Right hindlimb (tissue), 1 donor: ENCODE measurements at regions not wholly inside any gene's neighbourhood (a gene's known extent, or its start where the extent isn't known, plus 50 kb on each side); places are given as distances from the start of the nearest gene placed in this dataset.
"Not testable (repeated sequence)": the region's sequence is repeated elsewhere in the genome, so short reads cannot be mapped to it uniquely, and the experiment has no call there.

Experiments
- DNase-seq: peaks from one replicate; pipeline ENCODE4 v3.0.0-alpha.2; 2018

DNA sequence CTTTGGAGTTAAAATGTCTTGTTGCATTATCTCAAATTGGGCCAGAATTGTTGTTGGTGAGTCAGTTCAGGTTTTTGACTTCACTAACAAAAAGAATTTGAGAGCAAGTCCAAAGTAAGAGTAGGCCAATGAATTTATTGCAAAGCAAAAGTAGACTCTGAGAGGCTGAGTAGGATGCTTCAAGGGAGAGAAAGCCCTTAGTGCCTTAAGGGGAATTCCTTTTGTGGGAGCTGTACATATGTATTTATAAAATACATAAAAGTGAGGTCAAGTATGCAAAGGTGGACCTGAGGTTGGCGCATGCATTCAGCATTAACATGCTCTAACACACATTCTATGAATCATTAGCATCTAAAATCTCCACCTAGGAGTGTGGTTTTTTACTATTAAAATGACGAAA, 565.4 kb downstream of the GRXCR1 start:
- DNase-seq = no peak

- no peak for DNase-seq
These were observed 565.8 kb downstream of the GRXCR1 start for GRCh38 chr4:43458293-43458692.

DNA sequence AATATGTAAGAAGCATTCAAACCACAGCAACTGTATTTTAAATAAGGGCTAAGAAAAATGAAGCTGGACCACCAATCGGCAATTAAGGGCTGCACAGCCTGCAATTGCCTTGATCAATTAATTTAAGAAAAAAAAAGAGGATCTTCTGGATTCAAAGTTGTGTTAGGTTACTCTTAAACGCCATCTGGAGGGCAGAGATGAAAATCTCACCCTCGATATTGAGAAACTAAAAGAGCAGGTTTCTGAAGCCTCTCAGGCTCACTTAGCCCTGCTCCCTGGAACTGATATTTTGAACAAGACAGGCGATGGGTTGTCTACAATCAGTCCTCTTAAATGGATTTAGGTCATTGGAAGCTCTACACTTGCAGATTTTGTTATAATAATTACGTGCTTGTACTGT, 579.4 kb downstream of the GRXCR1 start:
- no peak for DNase-seq

DNA sequence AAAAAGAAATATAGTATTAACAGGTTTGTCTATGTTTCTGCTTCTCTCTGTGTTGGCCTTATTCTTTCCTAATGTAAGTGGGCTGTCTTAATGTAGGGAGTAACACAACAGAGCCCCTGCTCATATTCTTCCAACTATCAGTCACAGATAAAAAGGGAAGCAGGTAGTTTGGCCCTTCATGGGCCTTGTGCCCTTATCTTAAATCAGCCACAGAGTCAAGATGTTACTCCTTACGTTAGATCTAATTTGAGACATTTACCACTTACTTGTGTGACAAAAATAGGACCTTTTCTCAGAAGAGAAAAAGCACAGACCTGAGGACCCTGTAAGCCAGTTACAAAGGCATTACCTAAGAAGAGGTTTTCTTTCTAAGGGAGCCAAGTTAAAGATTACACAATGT, 589.0 kb downstream of the GRXCR1 start:
- DNase-seq = no peak

DNA sequence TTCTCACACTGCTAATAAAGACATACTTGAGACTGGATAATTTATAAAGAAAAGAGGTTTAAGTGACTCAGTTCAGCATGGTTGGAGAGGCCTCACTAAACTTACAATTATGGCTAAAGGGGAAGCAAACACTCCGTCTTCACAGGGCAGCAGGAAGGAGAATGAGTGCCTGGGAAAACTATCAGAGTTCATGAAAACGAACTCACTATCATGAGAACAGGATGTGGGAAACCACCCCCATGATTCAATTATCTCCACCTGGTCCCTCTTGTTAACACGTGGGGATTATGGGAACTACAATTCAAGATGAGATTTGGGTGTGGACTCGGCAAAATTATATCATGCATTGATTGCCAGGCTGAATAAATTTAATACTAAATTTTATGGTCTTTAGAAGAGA, 592.7 kb downstream of the GRXCR1 start:
- DNase-seq = no peak

DNA sequence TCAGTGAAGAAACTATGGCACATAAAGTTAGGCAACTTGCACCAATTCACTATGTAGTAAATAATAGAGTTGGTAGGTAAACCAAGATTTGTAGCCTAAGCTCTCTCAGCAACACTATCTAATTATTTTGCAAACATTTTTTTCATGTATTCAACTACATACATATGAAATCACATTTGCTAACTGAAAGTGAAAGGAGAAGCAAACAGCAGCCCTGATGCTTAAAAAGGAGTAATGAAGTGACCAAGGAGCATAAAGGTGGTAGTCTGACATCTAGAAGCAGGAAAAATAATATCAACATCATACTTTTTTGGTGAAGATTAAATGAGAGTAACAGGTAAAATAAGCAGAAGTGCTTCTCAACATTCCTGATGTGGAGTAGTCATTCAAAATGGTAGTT, 603.7 kb downstream of the GRXCR1 start:
- no peak for DNase-seq

GRCh38 chr4:43496602-43497001, 604.1 kb downstream of the GRXCR1 start:
- DNase-seq = no peak

DNA sequence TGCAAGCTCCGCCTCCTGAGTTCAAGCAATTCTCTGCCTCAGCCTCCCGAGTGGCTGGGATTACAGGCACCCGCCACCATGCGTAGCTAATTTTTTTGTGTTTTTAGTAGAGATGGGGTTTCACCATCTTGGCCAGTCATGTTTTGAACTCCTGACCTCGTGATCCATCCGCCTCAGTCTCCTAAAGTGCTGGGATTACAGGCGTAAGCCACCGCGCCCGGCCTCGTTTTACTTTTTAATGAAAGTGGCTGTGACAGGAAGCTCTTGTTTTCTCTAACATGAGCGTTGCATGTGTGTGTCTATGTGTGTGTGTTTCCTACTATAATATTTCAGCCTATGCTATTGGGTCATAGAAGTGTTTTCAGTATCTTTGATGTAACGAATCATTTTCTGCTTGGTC, 613.3 kb downstream of the GRXCR1 start:
- not testable (repeated sequence) for DNase-seq

- no peak for DNase-seq
These were observed 619.7 kb downstream of the GRXCR1 start for GRCh38 chr4:43512253-43512652.

GRCh38 chr4:43525646-43526045, 633.1 kb downstream of the GRXCR1 start:
- no peak for DNase-seq

GRCh38 chr4:43547561-43547960, 655.0 kb downstream of the GRXCR1 start:
- DNase-seq = no peak

GRCh38 chr4:43550981-43551627, 658.6 kb downstream of the GRXCR1 start:
- DNase-seq = no peak

GRCh38 chr4:43556262-43556661, 663.7 kb downstream of the GRXCR1 start:
- DNase-seq = no peak

GRCh38 chr4:43560047-43560446, 667.5 kb downstream of the GRXCR1 start:
- no peak for DNase-seq

GRCh38 chr4:43564107-43564506, 671.6 kb downstream of the GRXCR1 start:
- no peak for DNase-seq

GRCh38 chr4:43564591-43564990, 672.1 kb downstream of the GRXCR1 start:
- DNase-seq = no peak

DNA sequence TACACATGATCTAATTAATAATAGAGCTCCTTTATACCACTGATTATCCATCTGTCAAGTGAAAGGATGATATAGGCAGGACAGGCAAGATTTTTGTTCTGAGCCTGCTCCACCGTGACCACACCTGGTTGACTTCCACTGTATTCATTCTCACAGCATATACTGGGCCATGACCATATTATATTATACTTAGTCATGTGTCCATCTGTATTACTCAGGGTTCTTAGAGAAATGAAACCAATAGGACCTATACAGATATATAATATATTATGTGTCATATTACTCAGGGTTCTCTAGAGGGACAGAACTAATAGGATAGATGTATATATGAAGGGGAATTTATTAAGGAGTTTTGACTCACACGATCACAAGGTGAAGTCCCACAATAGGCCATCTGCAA, 675.1 kb downstream of the GRXCR1 start:
- no peak for DNase-seq

DNA sequence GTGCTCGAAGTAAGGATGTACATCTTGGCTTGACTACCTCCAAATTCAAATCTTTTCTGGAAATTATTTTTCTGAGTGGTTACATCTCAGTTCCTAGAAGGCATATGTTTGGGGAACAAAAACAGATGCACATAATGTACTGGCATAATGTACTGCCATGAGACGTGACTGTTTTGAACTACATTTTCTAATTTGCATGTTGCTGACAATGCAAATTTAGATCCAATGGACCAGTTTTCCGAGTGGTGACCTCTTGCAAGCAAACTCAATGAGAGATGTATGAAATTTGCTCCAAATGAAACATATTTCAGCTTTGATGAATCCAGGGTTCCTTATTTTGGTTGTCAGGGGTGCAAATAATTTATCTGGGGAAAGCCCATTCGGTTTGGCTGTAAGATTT, 694.3 kb downstream of the GRXCR1 start:
- no peak for DNase-seq

DNA sequence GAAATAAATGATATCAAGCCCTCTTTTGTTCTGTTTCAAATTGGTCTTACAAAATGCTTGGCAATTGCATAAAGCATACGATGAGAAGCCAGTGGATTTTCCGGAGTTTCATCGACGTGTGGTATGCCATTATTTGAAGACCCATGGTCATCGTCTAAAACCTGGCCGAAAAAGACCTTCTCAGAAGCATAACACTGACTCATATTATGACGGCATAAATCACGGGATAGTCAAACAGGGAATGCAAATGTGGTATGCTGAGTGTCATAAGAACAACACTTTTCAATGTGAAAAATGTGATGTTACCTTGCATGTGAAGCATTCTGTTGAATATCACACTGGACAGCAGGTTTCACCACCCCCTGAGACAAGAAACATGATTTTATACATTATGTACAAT, 695.2 kb downstream of the GRXCR1 start:
- DNase-seq = no peak

DNA sequence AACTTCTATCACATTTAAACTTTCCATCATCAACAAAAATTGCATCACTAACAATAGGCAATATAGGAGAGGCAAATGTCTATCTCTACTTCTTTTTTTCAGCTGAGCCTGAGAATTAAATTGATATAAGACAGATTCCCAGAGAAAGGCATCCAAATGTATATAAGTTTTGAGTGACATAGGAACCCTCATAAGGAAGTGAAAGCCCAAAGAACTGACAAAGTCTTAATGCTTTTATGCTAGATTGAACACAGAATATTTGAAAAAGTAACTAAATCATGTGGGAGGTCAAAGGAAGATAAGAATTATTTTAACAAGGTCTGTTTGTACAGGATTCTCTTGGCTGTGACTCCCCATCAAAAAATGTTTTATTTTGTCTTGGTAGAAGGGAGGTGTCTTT, 714.9 kb downstream of the GRXCR1 start:
- DNase-seq = no peak

GRCh38 chr4:43607827-43608461, 715.4 kb downstream of the GRXCR1 start:
- DNase-seq = no peak

DNA sequence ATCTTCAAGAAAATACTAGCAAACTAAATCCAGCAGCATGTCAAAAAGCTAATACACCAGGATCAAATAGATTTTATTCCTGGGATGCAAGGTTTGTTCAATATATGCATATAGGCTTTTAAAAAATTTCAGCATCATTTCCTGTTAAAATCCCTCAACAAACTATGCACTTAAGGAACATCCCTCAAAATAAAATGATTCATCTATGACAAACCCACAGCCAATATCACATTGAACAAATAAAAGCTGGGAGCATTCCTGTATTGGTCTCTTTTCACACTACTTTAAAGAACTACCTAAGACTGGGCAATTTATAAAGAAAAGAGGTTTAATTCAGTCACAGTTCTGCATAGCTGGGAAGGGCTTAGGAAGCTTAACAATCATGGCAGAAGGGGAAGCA, 726.7 kb downstream of the GRXCR1 start:
- DNase-seq = no peak

DNA sequence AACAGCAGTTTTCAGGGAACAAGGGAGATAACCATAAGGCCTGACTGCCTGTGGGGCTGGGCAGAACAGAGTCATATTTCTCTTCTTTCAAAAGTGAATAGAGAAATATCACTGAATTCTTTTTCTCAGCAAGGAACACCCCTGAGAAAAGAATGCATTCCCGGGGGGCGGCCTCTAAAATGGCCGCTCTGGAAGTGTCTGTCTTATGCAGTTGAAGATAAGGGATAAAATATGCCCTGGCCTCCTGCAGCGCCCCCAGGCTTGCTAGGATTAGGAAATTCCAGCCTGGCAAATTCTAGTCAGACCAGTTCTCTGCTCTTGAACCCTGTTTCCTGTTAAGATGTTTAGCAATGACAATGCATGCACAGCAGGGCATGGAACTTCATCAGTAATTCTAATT, 745.4 kb downstream of the GRXCR1 start:
- DNase-seq = not testable (repeated sequence)

DNA sequence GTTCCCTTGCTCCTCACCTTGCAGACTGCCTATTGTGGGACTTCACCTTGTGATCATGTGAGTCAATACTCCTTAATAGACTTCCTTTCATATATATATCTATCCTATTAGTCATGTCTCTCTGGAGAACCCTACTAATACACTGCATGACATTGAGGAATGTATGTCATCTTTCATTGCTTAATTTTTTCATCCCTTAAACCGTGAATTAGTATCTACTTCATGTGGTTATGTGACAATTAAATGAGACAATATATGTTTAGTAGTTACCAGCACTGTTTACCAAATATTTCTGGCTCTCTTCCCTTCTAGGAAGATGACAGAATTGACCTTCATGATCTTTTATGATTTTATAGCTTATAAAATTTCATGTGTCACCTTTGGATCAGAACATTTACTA, 759.5 kb downstream of the GRXCR1 start:
- no peak for DNase-seq

DNA sequence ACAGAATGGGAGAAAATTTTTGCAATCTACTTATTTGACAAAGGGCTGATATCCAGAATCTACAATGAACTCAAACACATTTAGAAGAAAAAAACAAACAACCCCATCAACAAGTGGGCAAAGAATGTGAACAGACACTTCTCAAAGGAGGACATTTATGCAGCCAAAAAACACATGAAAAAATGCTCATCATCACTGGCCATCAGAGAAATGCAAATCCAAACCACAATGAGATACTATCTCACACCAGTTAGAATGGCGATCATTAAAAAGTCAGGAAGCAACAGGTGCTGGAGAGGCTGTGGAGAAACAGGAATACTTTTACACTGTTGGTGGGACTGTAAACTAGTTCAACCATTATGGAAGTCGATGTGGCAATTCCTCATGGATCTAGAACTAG, 767.0 kb downstream of the GRXCR1 start:
- not testable (repeated sequence) for DNase-seq
